Kidney (tissue), 13 donors: ENCODE measurements at regions not wholly inside any gene's neighbourhood (a gene's known extent, or its start where the extent isn't known, plus 50 kb on each side); places are given as distances from the start of the nearest gene placed in this dataset.

Experiments used
- DNase-seq, 5 donors: peaks; one replicate each; pipeline ENCODE4 v3.0.0-alpha.2; 2013 to 2020
- FAIRE-seq: peaks from 2 replicates; lab custom pipeline; 2012; peaks lifted over from hg19 to GRCh38; lab: Jason Lieb, UNC
- H3K27ac ChIP-seq, 2 donors: one replicate each; pipeline ENCODE4 v1.7.0; 2013; ENCODE audit warnings: low read depth in 2 of 2, low read length in 2 of 2, inconsistent platforms in 1 of 2
- H3K27me3 ChIP-seq: one replicate; pipeline ENCODE4 v1.7.1; 2013; ENCODE audit warnings: low read length, inconsistent platforms; ENCODE audit not compliant: control insufficient read depth, insufficient read depth
- H3K36me3 ChIP-seq, 3 donors: one replicate each; pipeline versions ENCODE4 v1.7.0 to v1.7.1; 2013; ENCODE audit warnings: low read length in 3 of 3, control low read depth in 1 of 3, inconsistent platforms in 1 of 3; ENCODE audit not compliant: insufficient read depth in 3 of 3, control insufficient read depth in 2 of 3
- H3K4me1 ChIP-seq, 3 donors: one replicate each; pipeline versions ENCODE4 v1.7.0 to v1.7.1; 2013; ENCODE audit warnings: low read length in 3 of 3, inconsistent platforms in 1 of 3, low read depth in 1 of 3; ENCODE audit not compliant: control insufficient read depth in 2 of 3, insufficient read depth in 2 of 3
- H3K4me3 ChIP-seq, 3 donors: one replicate each; pipeline versions ENCODE4 v1.7.0 to v1.8.1; 2013; ENCODE audit warnings: low read length in 3 of 3, control low read depth in 1 of 3, inconsistent platforms in 1 of 3
- H3K9ac ChIP-seq, 3 donors: one replicate each; pipeline versions ENCODE4 v1.7.0 to v1.7.1; 2013; ENCODE audit warnings: low read length in 3 of 3, control low read depth in 1 of 3, inconsistent platforms in 1 of 3
- H3K9me3 ChIP-seq, 3 donors: one replicate each; pipeline versions ENCODE4 v1.7.0 to v1.7.1; 2013; ENCODE audit warnings: low read length in 3 of 3, control low read depth in 1 of 3, inconsistent platforms in 1 of 3; ENCODE audit not compliant: control insufficient read depth in 2 of 3, insufficient read depth in 1 of 3
- CTCF ChIP-seq: IDR thresholded peaks from 3 replicates; pipeline ENCODE4 v1.5.1; 2012; ENCODE audit warnings: mild to moderate bottlenecking, moderate library complexity, borderline replicate concordance; ENCODE audit not compliant: insufficient read depth; ENCODE audit errors: extremely low read depth
- intact Hi-C: fragments of 100-400 bp; cut with DNase I; formaldehyde crosslinking; loops from one replicate; pipeline ENCODE4 v1.11.1; 2022
- donor health status: control.
- donor health status: control.
- donor health status: control.
- donor health status: control.
- donor health status: control.
- donor health status: DM: yes; HTN: yes; CAD: no.
- donor health status: Normal renal cell carcinoma (clear cell type).

- H3K27ac ChIP-seq, result no peak overlapping the region
- intact Hi-C loops, result no loop called here
Observed at GRCh38 chr11:122494221-122494620, 161.3 kb upstream of the UBASH3B start.

GRCh38 chr11:122491509-122491908, 164.0 kb upstream of the UBASH3B start:
- intact Hi-C loops, result no loop called here
- TF ChIP-seq CTCF, result no peak
- DNase-seq, result peak in 1 of 5 donors; percentile 61
- Histone ChIP-seq H3K27me3 (no peaks in the 10 kb centered on the region), H3K36me3 (no peaks in the 10 kb centered on the region), H3K27ac (no peak overlapping the region), H3K9ac (no peak overlapping the region), H3K4me3 (no peak overlapping the region), H3K4me1 (no peaks in the 10 kb centered on the region), H3K9me3 (no peaks in the 10 kb centered on the region)
- no peak for FAIRE-seq

More at GRCh38 chr11:122494221-122494620, 161.3 kb upstream of the UBASH3B start:
- DNase-seq, result no peak
- H3K4me1 ChIP-seq, result no peaks in the 10 kb centered on the region
- H3K27me3 ChIP-seq, result no peaks in the 10 kb centered on the region
- H3K9me3 ChIP-seq, result no peaks in the 10 kb centered on the region
- H3K36me3 ChIP-seq, result no peaks in the 10 kb centered on the region
- H3K9ac ChIP-seq, result no peak overlapping the region
- no peak for TF ChIP-seq CTCF
- no peak for FAIRE-seq
- no peak overlapping the region for H3K4me3 ChIP-seq

- Histone ChIP-seq H3K4me1 (no peaks in the 10 kb centered on the region), H3K27me3 (no peaks in the 10 kb centered on the region), H3K9ac (no peak overlapping the region), H3K9me3 (no peaks in the 10 kb centered on the region), H3K27ac (no peak overlapping the region), H3K4me3 (no peak overlapping the region), H3K36me3 (no peaks in the 10 kb centered on the region)
- DNase-seq, result peak in 1 of 5 donors; percentile 24
- FAIRE-seq, result no peak
- TF ChIP-seq CTCF, result no peak
- intact Hi-C loops, result no loop called here
Observed at GRCh38 chr11:122488892-122489706, 166.4 kb upstream of the UBASH3B start.
